Esophagus muscularis mucosa (tissue), 2 donors: ENCODE measurements at regions not wholly inside any gene's neighbourhood (a gene's known extent, or its start where the extent isn't known, plus 50 kb on each side); places are given as distances from the start of the nearest gene placed in this dataset.

Experiments used
- POLR2A ChIP-seq: fragments of 450-650 bp; IDR thresholded peaks from one replicate; pipeline ENCODE4 v1.6.1; 2017; ENCODE audit warnings: antibody characterized with exemption, moderate library complexity, mild to moderate bottlenecking, low read depth
- POLR2AphosphoS5 ChIP-seq, 2 donors: sonication (generic); formaldehyde crosslinking; IDR thresholded peaks; one replicate each; pipeline ENCODE4 v1.6.1; 2017; ENCODE audit warnings: antibody characterized with exemption in 2 of 2

GRCh38 chr2:53129851-53130250 lies 637.8 kb upstream of the CHAC2 start:
- no peak for TF ChIP-seq POLR2AphosphoS5 (IDR thresholded peaks at IDR 0.05)
- TF ChIP-seq POLR2A = no peak
